ENCODE measurements at regions not wholly inside any gene's neighbourhood (a gene's known extent, or its start where the extent isn't known, plus 50 kb on each side); places are given as distances from the start of the nearest gene placed in this dataset.

DNA sequence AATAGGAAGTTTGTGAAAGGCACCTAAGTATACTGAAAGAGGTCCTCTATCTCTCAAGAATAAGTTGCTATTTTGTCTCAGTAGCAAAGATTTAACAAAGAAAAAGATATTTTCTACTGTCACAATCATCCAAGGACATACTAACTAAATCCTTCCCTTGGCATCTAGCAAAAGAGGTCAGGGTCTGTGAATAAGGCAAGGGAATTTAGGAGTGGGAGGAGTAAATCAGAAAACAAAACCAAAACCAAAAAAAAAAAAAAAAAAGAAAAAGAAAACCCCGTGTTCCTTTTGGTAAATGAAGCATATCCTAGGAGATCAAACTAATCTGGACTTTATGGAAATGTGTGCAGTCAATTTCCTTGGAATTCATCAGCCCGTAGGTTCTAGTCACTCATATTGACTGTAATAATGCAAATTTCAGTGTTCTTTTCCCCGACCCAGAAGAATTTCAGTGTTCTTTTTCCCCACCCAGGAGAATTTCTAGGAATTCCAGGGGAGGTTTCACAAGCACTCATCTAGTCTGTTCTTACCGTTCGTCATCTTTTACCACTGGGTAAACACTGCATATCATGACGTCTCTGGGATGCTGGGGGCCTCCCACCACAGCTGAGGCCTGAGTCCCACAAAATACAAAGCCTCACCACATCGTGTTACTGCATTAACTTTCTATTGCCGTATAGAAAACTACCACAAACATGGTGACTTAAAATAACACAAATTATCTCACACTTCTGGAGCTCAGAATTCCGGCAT is 113.8 kb upstream of the CCDC54 start:
- H3K27ac ChIP-seq: peak overlapping the region; percentile 33
- no peak for DNase-seq (ENCODE audit: low spot score)
- H4K20me1 ChIP-seq (ENCODE audit: insufficient read depth, poor library complexity, severe bottlenecking): no peaks in the 10 kb centered on the region
- TF ChIP-seq EZH2 (IDR thresholded peaks at IDR 0.05; ENCODE audit: borderline replicate concordance) (no peak), EZH2phosphoT487 (IDR thresholded peaks at IDR 0.05; ENCODE audit: low read depth, severe bottlenecking, unreplicated experiment) (no peak), CTCF (IDR thresholded peaks at IDR 0.05; ENCODE audit: poor library complexity) (no peak)
- no peaks in the 10 kb centered on the region for H3K9me2 ChIP-seq (replicated peaks; ENCODE audit: insufficient read depth)
- WGBS (ENCODE audit: low lambda C conversion rate, missing lambda C conversion rate): 70% methylated on average over 9 of the region's 9 CpGs
- H3K4me1 ChIP-seq (ENCODE audit: insufficient read depth): peaks cover 14% of the 10 kb centered on the region
- no peaks in the 10 kb centered on the region for H3K36me3 ChIP-seq (replicated peaks; ENCODE audit: insufficient read depth, low read depth)
- no peak overlapping the region for H2AFZ ChIP-seq
- peak overlapping the region; percentile 37 for H3K4me2 ChIP-seq
- no peaks in the 10 kb centered on the region for H3K9me3 ChIP-seq (ENCODE audit: low read depth)
- H3K27me3 ChIP-seq: no peaks in the 10 kb centered on the region
- no peak overlapping the region for H3K4me3 ChIP-seq
- no peaks in the 10 kb centered on the region for H3K79me2 ChIP-seq

DNA sequence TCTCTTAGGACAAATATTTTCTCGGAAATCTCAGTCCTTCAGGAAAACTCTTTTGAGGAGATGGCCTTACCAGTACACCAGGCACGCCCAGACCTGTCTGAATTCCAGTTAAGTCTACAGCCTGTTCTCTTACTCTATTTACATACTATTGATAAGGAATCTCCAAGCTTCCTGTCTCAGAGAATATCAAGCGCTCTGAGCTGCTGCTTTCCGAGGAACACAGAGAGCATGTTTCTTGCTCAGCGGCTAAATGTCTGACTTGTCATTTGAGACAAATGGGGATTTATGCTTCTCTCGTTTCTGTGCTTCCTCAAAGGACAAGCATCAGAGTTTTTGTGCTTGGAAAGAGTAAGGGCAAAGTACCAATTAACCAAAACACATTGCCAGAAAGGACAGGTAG is 112.4 kb upstream of the CCDC54 start:
- H3K36me3 ChIP-seq (replicated peaks; ENCODE audit: insufficient read depth, low read depth): no peaks in the 10 kb centered on the region
- H3K27ac ChIP-seq: peak overlapping the region; percentile 33
- TF ChIP-seq CTCF (IDR thresholded peaks at IDR 0.05; ENCODE audit: poor library complexity): no peak
- no peak for TF ChIP-seq EZH2phosphoT487 (IDR thresholded peaks at IDR 0.05; ENCODE audit: low read depth, severe bottlenecking, unreplicated experiment)
- TF ChIP-seq EZH2 (IDR thresholded peaks at IDR 0.05; ENCODE audit: borderline replicate concordance): no peak
- no peak overlapping the region for H3K4me3 ChIP-seq
- DNase-seq (ENCODE audit: low spot score): peak; percentile 26
- H3K79me2 ChIP-seq: no peaks in the 10 kb centered on the region
- 13% methylated on average over 6 of the region's 6 CpGs for WGBS (ENCODE audit: low lambda C conversion rate, missing lambda C conversion rate)
- no peaks in the 10 kb centered on the region for H3K27me3 ChIP-seq
- peaks cover 14% of the 10 kb centered on the region for H3K4me1 ChIP-seq (ENCODE audit: insufficient read depth)
- no peaks in the 10 kb centered on the region for H4K20me1 ChIP-seq (ENCODE audit: insufficient read depth, poor library complexity, severe bottlenecking)
- no peaks in the 10 kb centered on the region for H3K9me2 ChIP-seq (replicated peaks; ENCODE audit: insufficient read depth)
- H2AFZ ChIP-seq: peak overlapping the region; percentile 11
- H3K9me3 ChIP-seq (ENCODE audit: low read depth): no peaks in the 10 kb centered on the region
- peak overlapping the region; percentile 56 for H3K4me2 ChIP-seq

GRCh38 chr3:107265526-107265925 is 111.7 kb upstream of the CCDC54 start:
- H3K9me2 ChIP-seq (replicated peaks; ENCODE audit: insufficient read depth): no peaks in the 10 kb centered on the region
- H3K27ac ChIP-seq: peak overlapping the region; percentile 33
- H3K9me3 ChIP-seq (ENCODE audit: low read depth): no peaks in the 10 kb centered on the region
- no peak for DNase-seq (ENCODE audit: low spot score)
- H3K36me3 ChIP-seq (replicated peaks; ENCODE audit: insufficient read depth, low read depth): no peaks in the 10 kb centered on the region
- TF ChIP-seq CTCF (IDR thresholded peaks at IDR 0.05; ENCODE audit: poor library complexity) (no peak), EZH2phosphoT487 (IDR thresholded peaks at IDR 0.05; ENCODE audit: low read depth, severe bottlenecking, unreplicated experiment) (no peak), EZH2 (IDR thresholded peaks at IDR 0.05; ENCODE audit: borderline replicate concordance) (no peak)
- no peaks in the 10 kb centered on the region for H4K20me1 ChIP-seq (ENCODE audit: insufficient read depth, poor library complexity, severe bottlenecking)
- H3K79me2 ChIP-seq: no peaks in the 10 kb centered on the region
- WGBS (ENCODE audit: low lambda C conversion rate, missing lambda C conversion rate): 90% methylated on average over 1 of the region's 1 CpG
- H3K4me3 ChIP-seq: no peak overlapping the region
- H2AFZ ChIP-seq: peak overlapping the region; percentile 11
- H3K4me1 ChIP-seq (ENCODE audit: insufficient read depth): peaks cover 14% of the 10 kb centered on the region
- no peak overlapping the region for H3K4me2 ChIP-seq
- no peaks in the 10 kb centered on the region for H3K27me3 ChIP-seq
